ENCODE measurements at regions not wholly inside any gene's neighbourhood (a gene's known extent, or its start where the extent isn't known, plus 50 kb on each side); places are given as distances from the start of the nearest gene placed in this dataset.

- Histone ChIP-seq H3K27ac (ENCODE audit: low read depth) (no peak overlapping the region), H2AFZ (no peak overlapping the region), H3K4me2 (no peak overlapping the region), H3K27me3 (ENCODE audit: insufficient read depth) (no peaks in the 10 kb centered on the region), H3K36me3 (ENCODE audit: insufficient read depth) (no peaks in the 10 kb centered on the region), H3K4me1 (ENCODE audit: insufficient read depth) (no peaks in the 10 kb centered on the region), H3K9me2 (ENCODE audit: insufficient read depth) (no peaks in the 10 kb centered on the region), H3K4me3 (no peak overlapping the region), H3F3A (replicated peaks; ENCODE audit: low read depth) (no peaks in the 10 kb centered on the region), H4K20me1 (replicated peaks; ENCODE audit: insufficient read depth) (no peaks in the 10 kb centered on the region), H3K79me2 (replicated peaks; ENCODE audit: insufficient read depth) (no peaks in the 10 kb centered on the region)
- TF ChIP-seq NANOG (IDR thresholded peaks at IDR 0.05; ENCODE audit: borderline replicate concordance) (no peak), ZNF331 (CRISPR knock-in tag; IDR thresholded peaks at IDR 0.05; ENCODE audit: low read depth) (no peak), POLR2AphosphoS5 (IDR thresholded peaks at IDR 0.05; ENCODE audit: low read depth) (no peak), EZH2phosphoT487 (IDR thresholded peaks at IDR 0.05; ENCODE audit: unreplicated experiment) (no peak), CTCF (conservative IDR thresholded peaks at IDR 0.05; ENCODE audit: low read depth in 2 of 2) (no peak), STAT1 (IDR thresholded peaks at IDR 0.05; ENCODE audit: unreplicated experiment) (no peak), REST (IDR thresholded peaks at IDR 0.05; ENCODE audit: unreplicated experiment) (no peak)
- TF ChIP-seq, protein P1, sequence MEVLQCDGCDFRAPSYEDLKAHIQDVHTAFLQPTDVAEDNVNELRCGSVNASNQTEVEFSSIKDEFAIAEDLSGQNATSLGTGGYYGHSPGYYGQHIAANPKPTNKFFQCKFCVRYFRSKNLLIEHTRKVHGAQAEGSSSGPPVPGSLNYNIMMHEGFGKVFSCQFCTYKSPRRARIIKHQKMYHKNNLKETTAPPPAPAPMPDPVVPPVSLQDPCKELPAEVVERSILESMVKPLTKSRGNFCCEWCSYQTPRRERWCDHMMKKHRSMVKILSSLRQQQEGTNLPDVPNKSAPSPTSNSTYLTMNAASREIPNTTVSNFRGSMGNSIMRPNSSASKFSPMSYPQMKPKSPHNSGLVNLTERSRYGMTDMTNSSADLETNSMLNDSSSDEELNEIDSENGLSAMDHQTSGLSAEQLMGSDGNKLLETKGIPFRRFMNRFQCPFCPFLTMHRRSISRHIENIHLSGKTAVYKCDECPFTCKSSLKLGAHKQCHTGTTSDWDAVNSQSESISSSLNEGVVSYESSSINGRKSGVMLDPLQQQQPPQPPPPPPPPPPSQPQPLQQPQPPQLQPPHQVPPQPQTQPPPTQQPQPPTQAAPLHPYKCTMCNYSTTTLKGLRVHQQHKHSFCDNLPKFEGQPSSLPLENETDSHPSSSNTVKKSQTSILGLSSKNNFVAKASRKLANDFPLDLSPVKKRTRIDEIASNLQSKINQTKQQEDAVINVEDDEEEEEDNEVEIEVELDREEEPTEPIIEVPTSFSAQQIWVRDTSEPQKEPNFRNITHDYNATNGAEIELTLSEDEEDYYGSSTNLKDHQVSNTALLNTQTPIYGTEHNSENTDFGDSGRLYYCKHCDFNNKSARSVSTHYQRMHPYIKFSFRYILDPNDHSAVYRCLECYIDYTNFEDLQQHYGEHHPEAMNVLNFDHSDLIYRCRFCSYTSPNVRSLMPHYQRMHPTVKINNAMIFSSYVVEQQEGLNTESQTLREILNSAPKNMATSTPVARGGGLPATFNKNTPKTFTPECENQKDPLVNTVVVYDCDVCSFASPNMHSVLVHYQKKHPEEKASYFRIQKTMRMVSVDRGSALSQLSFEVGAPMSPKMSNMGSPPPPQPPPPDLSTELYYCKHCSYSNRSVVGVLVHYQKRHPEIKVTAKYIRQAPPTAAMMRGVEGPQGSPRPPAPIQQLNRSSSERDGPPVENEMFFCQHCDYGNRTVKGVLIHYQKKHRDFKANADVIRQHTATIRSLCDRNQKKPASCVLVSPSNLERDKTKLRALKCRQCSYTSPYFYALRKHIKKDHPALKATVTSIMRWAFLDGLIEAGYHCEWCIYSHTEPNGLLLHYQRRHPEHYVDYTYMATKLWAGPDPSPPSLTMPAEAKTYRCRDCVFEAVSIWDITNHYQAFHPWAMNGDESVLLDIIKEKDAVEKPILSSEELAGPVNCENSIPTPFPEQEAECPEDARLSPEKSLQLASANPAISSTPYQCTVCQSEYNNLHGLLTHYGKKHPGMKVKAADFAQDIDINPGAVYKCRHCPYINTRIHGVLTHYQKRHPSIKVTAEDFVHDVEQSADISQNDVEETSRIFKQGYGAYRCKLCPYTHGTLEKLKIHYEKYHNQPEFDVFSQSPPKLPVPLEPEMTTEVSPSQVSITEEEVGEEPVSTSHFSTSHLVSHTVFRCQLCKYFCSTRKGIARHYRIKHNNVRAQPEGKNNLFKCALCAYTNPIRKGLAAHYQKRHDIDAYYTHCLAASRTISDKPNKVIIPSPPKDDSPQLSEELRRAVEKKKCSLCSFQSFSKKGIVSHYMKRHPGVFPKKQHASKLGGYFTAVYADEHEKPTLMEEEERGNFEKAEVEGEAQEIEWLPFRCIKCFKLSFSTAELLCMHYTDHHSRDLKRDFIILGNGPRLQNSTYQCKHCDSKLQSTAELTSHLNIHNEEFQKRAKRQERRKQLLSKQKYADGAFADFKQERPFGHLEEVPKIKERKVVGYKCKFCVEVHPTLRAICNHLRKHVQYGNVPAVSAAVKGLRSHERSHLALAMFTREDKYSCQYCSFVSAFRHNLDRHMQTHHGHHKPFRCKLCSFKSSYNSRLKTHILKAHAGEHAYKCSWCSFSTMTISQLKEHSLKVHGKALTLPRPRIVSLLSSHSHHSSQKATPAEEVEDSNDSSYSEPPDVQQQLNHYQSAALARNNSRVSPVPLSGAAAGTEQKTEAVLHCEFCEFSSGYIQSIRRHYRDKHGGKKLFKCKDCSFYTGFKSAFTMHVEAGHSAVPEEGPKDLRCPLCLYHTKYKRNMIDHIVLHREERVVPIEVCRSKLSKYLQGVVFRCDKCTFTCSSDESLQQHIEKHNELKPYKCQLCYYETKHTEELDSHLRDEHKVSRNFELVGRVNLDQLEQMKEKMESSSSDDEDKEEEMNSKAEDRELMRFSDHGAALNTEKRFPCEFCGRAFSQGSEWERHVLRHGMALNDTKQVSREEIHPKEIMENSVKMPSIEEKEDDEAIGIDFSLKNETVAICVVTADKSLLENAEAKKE (CRISPR knock-in tag; IDR thresholded peaks at IDR 0.05): no peak
- H3K27me3 Mint-ChIP-seq (ENCODE audit: insufficient read depth, low read depth, poor library complexity): no peaks in the 10 kb centered on the region
- H3K9me3 Mint-ChIP-seq: peaks cover 22% of the 10 kb centered on the region
- no peak for DNase-seq (ENCODE audit: low spot score)
- H3K36me3 Mint-ChIP-seq (ENCODE audit: low read depth): 0 out of 3 replicates have a peak, but pooled peaks cover 3% of the 10 kb centered on the region
- no peak overlapping the region for H3K27ac Mint-ChIP-seq
- no peak overlapping the region for H3K4me3 Mint-ChIP-seq
- no peak for ATAC-seq
- no peaks in the 10 kb centered on the region; the same call in 2 of the 3 replicates for H3K4me1 Mint-ChIP-seq
Observed at GRCh38 chr11:128189823-128190222, 397.5 kb downstream of the ETS1 start.

Data from GM23338 (cell line).